Calu3 (cell line): ENCODE measurements at regions not wholly inside any gene's neighbourhood (a gene's known extent, or its start where the extent isn't known, plus 50 kb on each side); places are given as distances from the start of the nearest gene placed in this dataset.

Experiments used
- BruUV-seq: library from RNA; stranded (reverse); fragments of 400-500 nt; replicated peaks from 2 replicates; lab custom pipeline; 2021; lab: Mats Ljungman, UMichigan
- CTCF ChIA-PET: fragments of 300-600 bp; sonication (Branson Sonifier 250); formaldehyde crosslinking; loops from one replicate; lab custom pipeline; 2022; ENCODE audit warnings: antibody characterized with exemption; lab: Charles Lee
- DNase-seq: peaks from one replicate; pipeline ENCODE4 v3.0.0; 2022
- H3K27ac Mint-ChIP-seq: one replicate; pipeline ENCODE4 v1.8.0; 2022; ENCODE audit warnings: mixed read lengths; ENCODE audit not compliant: unreplicated experiment
- H3K27me3 Mint-ChIP-seq: one replicate; pipeline ENCODE4 v1.8.0; 2022; ENCODE audit warnings: mixed read lengths; ENCODE audit not compliant: unreplicated experiment
- H3K36me3 Mint-ChIP-seq: one replicate; pipeline ENCODE4 v1.8.0; 2022; ENCODE audit warnings: mild to moderate bottlenecking, moderate library complexity, mixed read lengths; ENCODE audit not compliant: insufficient read depth, unreplicated experiment
- H3K4me1 Mint-ChIP-seq: one replicate; pipeline ENCODE4 v1.8.0; 2022; ENCODE audit warnings: mild to moderate bottlenecking, low read depth, mixed read lengths; ENCODE audit not compliant: unreplicated experiment
- H3K4me3 Mint-ChIP-seq: one replicate; pipeline ENCODE4 v1.8.0; 2022; ENCODE audit warnings: mild to moderate bottlenecking, low read depth, moderate library complexity, mixed read lengths; ENCODE audit not compliant: unreplicated experiment
- H3K9me3 Mint-ChIP-seq: one replicate; pipeline ENCODE4 v1.8.0; 2022; ENCODE audit warnings: low read depth, mixed read lengths; ENCODE audit not compliant: unreplicated experiment
- CTCF ChIP-seq: fragments of 200-600 bp; IDR thresholded peaks from one replicate; pipeline ENCODE4 v1.8.0; 2022; ENCODE audit warnings: antibody characterized with exemption; ENCODE audit not compliant: unreplicated experiment
- intact Hi-C: fragments of 100-400 bp; cut with micrococcal nuclease; formaldehyde crosslinking; loops from one replicate; pipeline ENCODE4 v1.10.0; 2022; ENCODE audit not compliant: unreplicated experiment

- TF ChIP-seq CTCF = no peak
- H3K9me3 Mint-ChIP-seq = peaks cover 9% of the 10 kb centered on the region
- no peak overlapping the region for H3K4me3 Mint-ChIP-seq
- CTCF ChIA-PET = no interaction called here
- no peak overlapping the region for H3K27ac Mint-ChIP-seq
- BruUV-seq = no TSS peak
- no peaks in the 10 kb centered on the region for H3K36me3 Mint-ChIP-seq
- intact Hi-C loops = no loop called here
- H3K4me1 Mint-ChIP-seq = peaks cover 21% of the 10 kb centered on the region
- no peaks in the 10 kb centered on the region for H3K27me3 Mint-ChIP-seq
- peak; percentile 9 for DNase-seq
These were observed 69.2 kb upstream of the ARID2 start for GRCh38 chr12:45660330-45660729.

GRCh38 chr12:45663455-45663854 is 66.1 kb upstream of the ARID2 start:
- H3K36me3 Mint-ChIP-seq = no peaks in the 10 kb centered on the region
- intact Hi-C loops = no loop called here
- no peak overlapping the region for H3K27ac Mint-ChIP-seq
- peaks cover 7% of the 10 kb centered on the region for H3K9me3 Mint-ChIP-seq
- CTCF ChIA-PET = no interaction called here
- peaks cover 15% of the 10 kb centered on the region for H3K4me1 Mint-ChIP-seq
- TF ChIP-seq CTCF = no peak
- no peak overlapping the region for H3K4me3 Mint-ChIP-seq
- no peak for DNase-seq
- H3K27me3 Mint-ChIP-seq = no peaks in the 10 kb centered on the region
- BruUV-seq = no TSS peak

- Mint-ChIP-seq H3K27ac (no peak overlapping the region), H3K4me1 (peaks cover 8% of the 10 kb centered on the region), H3K27me3 (no peaks in the 10 kb centered on the region), H3K9me3 (no peaks in the 10 kb centered on the region), H3K36me3 (no peaks in the 10 kb centered on the region), H3K4me3 (no peak overlapping the region)
- intact Hi-C loops = no loop called here
- no peak for TF ChIP-seq CTCF
- BruUV-seq = no TSS peak
- no peak for DNase-seq
- CTCF ChIA-PET = no interaction called here
These were observed 63.6 kb upstream of the ARID2 start for GRCh38 chr12:45665941-45666340.

GRCh38 chr12:45666396-45666795 is 63.1 kb upstream of the ARID2 start:
- DNase-seq = no peak
- Mint-ChIP-seq H3K4me3 (no peak overlapping the region), H3K36me3 (no peaks in the 10 kb centered on the region), H3K27me3 (no peaks in the 10 kb centered on the region), H3K27ac (no peak overlapping the region), H3K9me3 (no peaks in the 10 kb centered on the region), H3K4me1 (peaks cover 8% of the 10 kb centered on the region)
- TF ChIP-seq CTCF = no peak
- intact Hi-C loops = no loop called here
- CTCF ChIA-PET = no interaction called here
- no TSS peak for BruUV-seq
